ENCODE measurements at regions not wholly inside any gene's neighbourhood (a gene's known extent, or its start where the extent isn't known, plus 50 kb on each side); places are given as distances from the start of the nearest gene placed in this dataset.
"Not testable (repeated sequence)": the region's sequence is repeated elsewhere in the genome, so short reads cannot be mapped to it uniquely, and the experiment has no call there.

GRCh38 chr10:121138918-121139317 lies 287.8 kb downstream of the WDR11 start:
- DNase-seq, result no peak

- DNase-seq, result not testable (repeated sequence)
Observed at GRCh38 chr10:121145802-121146395, 294.7 kb downstream of the WDR11 start.

GRCh38 chr10:121148921-121149320 lies 297.8 kb downstream of the WDR11 start:
- DNase-seq, result no peak

- no peak for DNase-seq
Observed at GRCh38 chr10:121152033-121152432, 300.9 kb downstream of the WDR11 start.

- no peak for DNase-seq
Observed at GRCh38 chr10:121152935-121153334, 301.8 kb downstream of the WDR11 start.

- no peak for DNase-seq
Observed at GRCh38 chr10:121154310-121154709, 303.1 kb downstream of the WDR11 start.

GRCh38 chr10:121154846-121155245 lies 303.7 kb downstream of the WDR11 start:
- DNase-seq, result no peak

- DNase-seq, result no peak
Observed at GRCh38 chr10:121155742-121156474, 304.7 kb downstream of the WDR11 start.

- no peak for DNase-seq
Observed at GRCh38 chr10:121157998-121158397, 306.8 kb downstream of the WDR11 start.

GRCh38 chr10:121158988-121159579 lies 307.9 kb downstream of the WDR11 start:
- DNase-seq, result no peak

GRCh38 chr10:121159670-121160069 lies 308.5 kb downstream of the WDR11 start:
- no peak for DNase-seq

GRCh38 chr10:121165276-121165675 lies 314.1 kb downstream of the WDR11 start:
- DNase-seq, result no peak

GRCh38 chr10:121167534-121168243 lies 316.5 kb downstream of the WDR11 start:
- DNase-seq, result no peak

GRCh38 chr10:121168545-121169216 lies 317.5 kb downstream of the WDR11 start:
- DNase-seq, result no peak

GRCh38 chr10:121169406-121169805 lies 318.2 kb downstream of the WDR11 start:
- DNase-seq, result no peak

GRCh38 chr10:121171825-121172787 lies 320.9 kb downstream of the WDR11 start:
- no peak for DNase-seq

GRCh38 chr10:121179006-121179405 lies 327.8 kb downstream of the WDR11 start:
- DNase-seq, result no peak

- DNase-seq, result no peak
Observed at GRCh38 chr10:121182219-121182618, 331.1 kb downstream of the WDR11 start.

GRCh38 chr10:121183236-121183635 lies 332.1 kb downstream of the WDR11 start:
- peak; percentile 80 to 89 for DNase-seq

- DNase-seq, result no peak
Observed at GRCh38 chr10:121183707-121184106, 332.5 kb downstream of the WDR11 start.

- no peak for DNase-seq
Observed at GRCh38 chr10:121185816-121186455, 334.8 kb downstream of the WDR11 start.

All from NCI-H524 (cell line).